ENCODE measurements at regions not wholly inside any gene's neighbourhood (a gene's known extent, or its start where the extent isn't known, plus 50 kb on each side); places are given as distances from the start of the nearest gene placed in this dataset.

DNA sequence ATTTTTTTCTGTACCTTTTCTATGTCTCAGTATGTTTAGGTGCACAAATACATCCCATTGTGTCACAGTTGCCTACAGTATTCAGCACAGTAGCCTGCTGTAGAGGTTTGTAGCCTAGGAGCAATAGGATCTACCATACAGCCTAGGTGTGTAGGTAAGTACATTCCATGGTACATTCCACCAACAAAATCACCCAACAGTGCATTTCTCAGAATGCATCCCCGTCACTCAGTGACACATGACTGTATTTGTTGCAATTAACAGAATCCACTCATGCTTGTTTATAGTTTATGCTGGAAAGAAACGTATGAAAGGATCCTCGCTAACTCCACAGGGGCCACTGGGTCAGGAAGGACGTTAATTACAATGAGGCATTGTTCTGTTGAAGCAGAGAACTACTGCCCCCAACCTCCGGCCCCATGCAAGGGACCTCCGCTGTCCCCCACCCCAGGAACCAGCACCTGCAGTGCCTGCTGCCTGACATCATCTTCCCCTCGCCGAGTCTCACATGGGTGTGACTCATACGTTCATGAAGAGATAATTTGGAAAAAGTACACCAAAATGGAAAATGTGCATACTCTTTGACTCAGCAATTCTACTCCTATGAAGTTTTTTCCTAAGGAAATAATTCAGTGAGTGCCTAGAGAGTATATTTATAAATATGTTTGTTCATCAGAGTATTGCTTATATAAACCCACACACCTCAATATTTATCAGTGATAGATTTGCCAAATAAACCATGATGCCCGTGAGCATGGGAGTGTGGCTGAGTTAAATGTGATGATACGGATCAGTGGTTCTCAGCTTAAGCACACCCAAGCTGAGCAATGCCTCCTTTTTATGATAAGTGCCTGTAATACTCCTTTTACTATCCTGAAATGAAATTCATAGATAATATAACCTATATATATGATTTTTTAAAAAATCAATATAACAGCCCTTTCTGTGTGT lies 156.4 kb upstream of the ECI2 start (continued):
- no peak for TF ChIP-seq RBM15 (IDR thresholded peaks at IDR 0.05; ENCODE audit: insufficient read depth, low read length)
- TF ChIP-seq, protein P1, sequence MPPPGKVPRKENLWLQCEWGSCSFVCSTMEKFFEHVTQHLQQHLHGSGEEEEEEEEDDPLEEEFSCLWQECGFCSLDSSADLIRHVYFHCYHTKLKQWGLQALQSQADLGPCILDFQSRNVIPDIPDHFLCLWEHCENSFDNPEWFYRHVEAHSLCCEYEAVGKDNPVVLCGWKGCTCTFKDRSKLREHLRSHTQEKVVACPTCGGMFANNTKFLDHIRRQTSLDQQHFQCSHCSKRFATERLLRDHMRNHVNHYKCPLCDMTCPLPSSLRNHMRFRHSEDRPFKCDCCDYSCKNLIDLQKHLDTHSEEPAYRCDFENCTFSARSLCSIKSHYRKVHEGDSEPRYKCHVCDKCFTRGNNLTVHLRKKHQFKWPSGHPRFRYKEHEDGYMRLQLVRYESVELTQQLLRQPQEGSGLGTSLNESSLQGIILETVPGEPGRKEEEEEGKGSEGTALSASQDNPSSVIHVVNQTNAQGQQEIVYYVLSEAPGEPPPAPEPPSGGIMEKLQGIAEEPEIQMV (tag; conservative IDR thresholded peaks at IDR 0.05; ENCODE audit: low read depth) = no peak
- TF ChIP-seq ZNF668 (CRISPR knock-in tag; IDR thresholded peaks at IDR 0.05) = no peak
- no peak for TF ChIP-seq MECOM (CRISPR knock-in tag; IDR thresholded peaks at IDR 0.05)
- TF ChIP-seq ZNF146 (CRISPR knock-in tag; IDR thresholded peaks at IDR 0.05; ENCODE audit: unreplicated experiment) = no peak
- TF ChIP-seq HDAC8 (tag; IDR thresholded peaks at IDR 0.05) = no peak
- TF ChIP-seq GTF2A2 (tag; IDR thresholded peaks at IDR 0.05) = no peak
- TF ChIP-seq ATF1 (CRISPR knock-in tag; IDR thresholded peaks at IDR 0.05) = no peak
- peak; percentile 59; the same call in 1 of the 2 replicates for TF ChIP-seq ATF1 (tag; IDR thresholded peaks at IDR 0.05)
- TF ChIP-seq ZBTB17 (CRISPR knock-in tag; IDR thresholded peaks at IDR 0.05) = no peak
- TF ChIP-seq TEAD1 (CRISPR knock-in tag; IDR thresholded peaks at IDR 0.05) = no peak
- peak; percentile 22; the same call in 1 of the 2 replicates for TF ChIP-seq CBFA2T3 (IDR thresholded peaks at IDR 0.05)
- TF ChIP-seq MCM7 (IDR thresholded peaks at IDR 0.05) = no peak
- TF ChIP-seq, protein P2, sequence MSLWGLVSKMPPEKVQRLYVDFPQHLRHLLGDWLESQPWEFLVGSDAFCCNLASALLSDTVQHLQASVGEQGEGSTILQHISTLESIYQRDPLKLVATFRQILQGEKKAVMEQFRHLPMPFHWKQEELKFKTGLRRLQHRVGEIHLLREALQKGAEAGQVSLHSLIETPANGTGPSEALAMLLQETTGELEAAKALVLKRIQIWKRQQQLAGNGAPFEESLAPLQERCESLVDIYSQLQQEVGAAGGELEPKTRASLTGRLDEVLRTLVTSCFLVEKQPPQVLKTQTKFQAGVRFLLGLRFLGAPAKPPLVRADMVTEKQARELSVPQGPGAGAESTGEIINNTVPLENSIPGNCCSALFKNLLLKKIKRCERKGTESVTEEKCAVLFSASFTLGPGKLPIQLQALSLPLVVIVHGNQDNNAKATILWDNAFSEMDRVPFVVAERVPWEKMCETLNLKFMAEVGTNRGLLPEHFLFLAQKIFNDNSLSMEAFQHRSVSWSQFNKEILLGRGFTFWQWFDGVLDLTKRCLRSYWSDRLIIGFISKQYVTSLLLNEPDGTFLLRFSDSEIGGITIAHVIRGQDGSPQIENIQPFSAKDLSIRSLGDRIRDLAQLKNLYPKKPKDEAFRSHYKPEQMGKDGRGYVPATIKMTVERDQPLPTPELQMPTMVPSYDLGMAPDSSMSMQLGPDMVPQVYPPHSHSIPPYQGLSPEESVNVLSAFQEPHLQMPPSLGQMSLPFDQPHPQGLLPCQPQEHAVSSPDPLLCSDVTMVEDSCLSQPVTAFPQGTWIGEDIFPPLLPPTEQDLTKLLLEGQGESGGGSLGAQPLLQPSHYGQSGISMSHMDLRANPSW (CRISPR knock-in tag; IDR thresholded peaks at IDR 0.05) = no peak
- TF ChIP-seq NELFE (IDR thresholded peaks at IDR 0.05; ENCODE audit: insufficient read depth, insufficient read length) = no peak
- TF ChIP-seq, protein P3, sequence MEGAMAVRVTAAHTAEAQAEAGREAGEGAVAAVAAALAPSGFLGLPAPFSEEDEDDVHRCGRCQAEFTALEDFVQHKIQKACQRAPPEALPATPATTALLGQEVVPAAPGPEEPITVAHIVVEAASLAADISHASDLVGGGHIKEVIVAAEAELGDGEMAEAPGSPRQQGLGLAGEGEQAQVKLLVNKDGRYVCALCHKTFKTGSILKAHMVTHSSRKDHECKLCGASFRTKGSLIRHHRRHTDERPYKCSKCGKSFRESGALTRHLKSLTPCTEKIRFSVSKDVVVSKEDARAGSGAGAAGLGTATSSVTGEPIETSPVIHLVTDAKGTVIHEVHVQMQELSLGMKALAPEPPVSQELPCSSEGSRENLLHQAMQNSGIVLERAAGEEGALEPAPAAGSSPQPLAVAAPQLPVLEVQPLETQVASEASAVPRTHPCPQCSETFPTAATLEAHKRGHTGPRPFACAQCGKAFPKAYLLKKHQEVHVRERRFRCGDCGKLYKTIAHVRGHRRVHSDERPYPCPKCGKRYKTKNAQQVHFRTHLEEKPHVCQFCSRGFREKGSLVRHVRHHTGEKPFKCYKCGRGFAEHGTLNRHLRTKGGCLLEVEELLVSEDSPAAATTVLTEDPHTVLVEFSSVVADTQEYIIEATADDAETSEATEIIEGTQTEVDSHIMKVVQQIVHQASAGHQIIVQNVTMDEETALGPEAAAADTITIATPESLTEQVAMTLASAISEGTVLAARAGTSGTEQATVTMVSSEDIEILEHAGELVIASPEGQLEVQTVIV (CRISPR knock-in tag; IDR thresholded peaks at IDR 0.05; ENCODE audit: borderline replicate concordance) = no peak
- TF ChIP-seq, protein P4, sequence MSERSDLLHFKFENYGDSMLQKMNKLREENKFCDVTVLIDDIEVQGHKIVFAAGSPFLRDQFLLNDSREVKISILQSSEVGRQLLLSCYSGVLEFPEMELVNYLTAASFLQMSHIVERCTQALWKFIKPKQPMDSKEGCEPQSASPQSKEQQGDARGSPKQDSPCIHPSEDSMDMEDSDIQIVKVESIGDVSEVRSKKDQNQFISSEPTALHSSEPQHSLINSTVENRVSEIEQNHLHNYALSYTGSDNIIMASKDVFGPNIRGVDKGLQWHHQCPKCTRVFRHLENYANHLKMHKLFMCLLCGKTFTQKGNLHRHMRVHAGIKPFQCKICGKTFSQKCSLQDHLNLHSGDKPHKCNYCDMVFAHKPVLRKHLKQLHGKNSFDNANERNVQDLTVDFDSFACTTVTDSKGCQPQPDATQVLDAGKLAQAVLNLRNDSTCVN (CRISPR knock-in tag; IDR thresholded peaks at IDR 0.05) = no peak
- TF ChIP-seq DACH1 (IDR thresholded peaks at IDR 0.05; ENCODE audit: partially characterized antibody) = no peak
- no peak for TF ChIP-seq RBM17 (IDR thresholded peaks at IDR 0.05; ENCODE audit: borderline replicate concordance, low read depth, low read length)
- TF ChIP-seq SNIP1 (IDR thresholded peaks at IDR 0.05; ENCODE audit: low read depth) = no peak
- peak; percentile 88 for TF ChIP-seq SMARCC2 (IDR thresholded peaks at IDR 0.05; ENCODE audit: low read depth)
- no peak for TF ChIP-seq ZNF79 (CRISPR knock-in tag; IDR thresholded peaks at IDR 0.05; ENCODE audit: low read depth)

Measured in K562 (cell line).